ENCODE measurements at regions not wholly inside any gene's neighbourhood (a gene's known extent, or its start where the extent isn't known, plus 50 kb on each side); places are given as distances from the start of the nearest gene placed in this dataset.

GRCh38 chr2:7612969-7613368 is 695.8 kb downstream of the RNF144A start:
- Histone ChIP-seq H3K27me3 (no peaks in the 10 kb centered on the region), H3K27ac (no peak overlapping the region), H3K36me3 (no peaks in the 10 kb centered on the region), H3K4me3 (no peak overlapping the region), H3K9me3 (replicated peaks in 1 of 11) (no peaks in the 10 kb centered on the region), H3K4me1 (peaks cover 7 to 16% (median 13%) of the 10 kb centered on the region in 10 experiments), H4K20me1 (no peaks in the 10 kb centered on the region), H3K9ac (no peak overlapping the region), H3K4me2 (no peak overlapping the region)
- TF ChIP-seq Cebpa-rat (IDR thresholded peaks at IDR 0.05) = no peak

GRCh38 chr2:7613831-7614230 is 696.6 kb downstream of the RNF144A start:
- Histone ChIP-seq H3K27me3 (no peaks in the 10 kb centered on the region), H3K4me2 (no peak overlapping the region)

GRCh38 chr2:7618031-7618430 is 700.8 kb downstream of the RNF144A start:
- no peak for TF ChIP-seq Cebpa-rat (IDR thresholded peaks at IDR 0.05)
- peak overlapping the region in 1 of 11 experiments; percentile 15; a peak in 1 of 22 replicates for H3K4me2 ChIP-seq
- H3K9ac ChIP-seq = no peak overlapping the region
- no peak overlapping the region for H3K27ac ChIP-seq
- H3K27me3 ChIP-seq = no peaks in the 10 kb centered on the region
- H3K4me1 ChIP-seq = peaks cover 0 to 14% (median 2%) of the 10 kb centered on the region in 10 experiments; a peak in 4 of 20 replicates
- H3K9me3 ChIP-seq (replicated peaks in 1 of 11) = peaks cover 0 to 12% (median 6%) of the 10 kb centered on the region in 11 experiments; a peak in 5 of 22 replicates
- no peaks in the 10 kb centered on the region for H4K20me1 ChIP-seq
- H3K4me3 ChIP-seq = no peak overlapping the region
- no peaks in the 10 kb centered on the region for H3K36me3 ChIP-seq

More at GRCh38 chr2:7613831-7614230, 696.6 kb downstream of the RNF144A start:
- Histone ChIP-seq H4K20me1 (no peaks in the 10 kb centered on the region), H3K9ac (no peak overlapping the region), H3K4me1 (peaks cover 7 to 17% (median 13%) of the 10 kb centered on the region in 10 experiments), H3K9me3 (replicated peaks in 1 of 11) (no peaks in the 10 kb centered on the region), H3K4me3 (no peak overlapping the region), H3K27ac (no peak overlapping the region), H3K36me3 (no peaks in the 10 kb centered on the region)
- TF ChIP-seq Cebpa-rat (IDR thresholded peaks at IDR 0.05) = no peak

DNA sequence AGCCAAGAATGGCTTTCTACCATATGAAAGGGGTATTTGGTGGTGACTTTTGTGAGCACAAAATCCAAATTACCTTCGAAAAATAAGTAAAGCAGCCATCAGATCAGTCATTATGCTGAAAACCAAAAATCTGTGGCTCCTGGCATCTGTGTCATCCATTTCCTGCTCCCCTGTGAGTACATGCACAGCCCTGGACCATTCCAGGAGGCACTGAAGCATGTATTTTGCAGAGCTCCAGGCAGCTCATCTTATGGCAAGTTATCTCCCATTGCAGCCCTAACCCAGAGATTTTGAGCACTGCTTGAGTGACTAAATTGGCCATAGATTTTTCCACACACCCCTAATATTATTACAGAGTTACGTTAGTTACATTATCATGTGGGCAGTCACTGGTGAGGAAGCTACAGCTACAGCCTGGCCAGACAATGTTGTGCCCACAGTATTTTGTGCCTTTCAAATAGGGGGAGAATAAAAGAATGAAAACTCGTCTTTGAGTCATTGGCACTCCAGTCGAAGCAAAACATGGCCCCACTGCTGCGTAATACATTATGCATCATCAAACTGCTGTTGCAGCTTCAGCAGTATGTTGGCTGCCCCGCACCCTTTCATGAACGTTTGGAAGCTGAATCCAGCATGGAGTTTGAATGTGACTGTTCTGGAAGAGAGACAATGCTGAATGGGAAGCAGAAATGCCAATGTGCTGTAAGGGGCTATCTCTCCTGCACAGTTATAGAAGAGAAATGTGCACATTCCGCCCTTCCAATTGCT is 702.2 kb downstream of the RNF144A start:
- Histone ChIP-seq H3K36me3 (no peaks in the 10 kb centered on the region), H3K27ac (peak overlapping the region in 1 of 11 experiments; percentile 1; a peak in 1 of 22 replicates), H3K4me2 (no peak overlapping the region), H3K4me1 (peaks cover 0 to 14% (median 3%) of the 10 kb centered on the region in 10 experiments; a peak in 10 of 20 replicates), H4K20me1 (no peaks in the 10 kb centered on the region), H3K9ac (no peak overlapping the region), H3K27me3 (no peaks in the 10 kb centered on the region), H3K4me3 (no peak overlapping the region), H3K9me3 (replicated peaks in 1 of 11) (peaks cover 0 to 12% (median 6%) of the 10 kb centered on the region in 11 experiments; a peak in 5 of 22 replicates)
- TF ChIP-seq Cebpa-rat (IDR thresholded peaks at IDR 0.05) = no peak

GRCh38 chr2:7620255-7620654 is 703.0 kb downstream of the RNF144A start:
- Histone ChIP-seq H3K4me2 (no peak overlapping the region), H3K36me3 (no peaks in the 10 kb centered on the region), H4K20me1 (no peaks in the 10 kb centered on the region), H3K4me1 (peaks cover 5 to 19% (median 10%) of the 10 kb centered on the region in 10 experiments; a peak in 18 of 20 replicates), H3K27ac (peak overlapping the region in 1 of 11 experiments; percentile 35; a peak in 1 of 22 replicates), H3K9ac (no peak overlapping the region), H3K9me3 (replicated peaks in 1 of 11) (peaks cover 0 to 12% (median 6%) of the 10 kb centered on the region in 11 experiments; a peak in 5 of 22 replicates), H3K4me3 (no peak overlapping the region), H3K27me3 (no peaks in the 10 kb centered on the region)
- no peak for TF ChIP-seq Cebpa-rat (IDR thresholded peaks at IDR 0.05)

GRCh38 chr2:7621018-7621814 is 704.0 kb downstream of the RNF144A start:
- H3K9me3 ChIP-seq (replicated peaks in 1 of 11) = peaks cover 0 to 12% (median 7%) of the 10 kb centered on the region in 11 experiments; a peak in 11 of 22 replicates
- no peak overlapping the region for H3K9ac ChIP-seq
- H3K4me1 ChIP-seq = peaks cover 14 to 28% (median 20%) of the 10 kb centered on the region in 10 experiments; a peak in 19 of 20 replicates
- H3K4me2 ChIP-seq = 0 out of 22 replicates have a peak overlapping the region, but pooled peaks of 2 of the 11 experiments have one; percentile 6 to 9
- H4K20me1 ChIP-seq = no peaks in the 10 kb centered on the region
- H3K27me3 ChIP-seq = no peaks in the 10 kb centered on the region
- no peak overlapping the region for H3K4me3 ChIP-seq
- TF ChIP-seq Cebpa-rat (IDR thresholded peaks at IDR 0.05) = no peak
- H3K27ac ChIP-seq = peak overlapping the region in 1 of 11 experiments; percentile 35; a peak in 1 of 22 replicates
- H3K36me3 ChIP-seq = no peaks in the 10 kb centered on the region

GRCh38 chr2:7625392-7626138 is 708.4 kb downstream of the RNF144A start:
- Histone ChIP-seq H3K4me2 (peak overlapping the region; percentile 39 to 78 (median 56)), H3K27ac (peak overlapping the region in 9 of 11 experiments; percentile 34 to 72 (median 61); a peak in 18 of 22 replicates), H3K4me1 (peaks cover 22 to 33% (median 28%) of the 10 kb centered on the region in 10 experiments)

DNA sequence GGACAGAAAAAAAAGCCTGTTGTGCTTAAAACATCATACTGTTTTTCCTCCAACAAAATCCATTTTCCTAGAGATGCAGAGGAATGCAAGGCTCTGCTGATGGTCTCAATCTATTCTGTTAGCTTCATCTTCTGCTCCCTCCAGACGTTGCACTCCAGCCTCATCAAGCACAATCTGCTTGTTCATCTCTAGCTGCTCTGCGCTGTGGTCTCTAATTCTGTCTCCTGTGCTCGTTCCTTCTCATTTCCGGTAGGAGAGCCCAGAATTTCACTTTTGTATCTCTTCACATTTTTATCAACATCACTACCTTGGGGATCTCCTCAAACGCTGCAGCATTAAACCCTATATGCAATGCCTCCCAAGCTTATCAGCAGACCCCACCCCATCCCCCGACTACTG is 708.9 kb downstream of the RNF144A start:
- H3K9ac ChIP-seq = no peak overlapping the region
- peak overlapping the region in 8 of 11 experiments; percentile 49 to 72 (median 63); a peak in 15 of 22 replicates for H3K27ac ChIP-seq
- peak overlapping the region in 9 of 11 experiments; percentile 40 to 78 (median 56); a peak in 16 of 22 replicates for H3K4me2 ChIP-seq
- peaks cover 0 to 23% (median 14%) of the 10 kb centered on the region in 11 experiments; a peak in 14 of 22 replicates for H3K9me3 ChIP-seq (replicated peaks in 1 of 11)
- H4K20me1 ChIP-seq = no peaks in the 10 kb centered on the region
- no peaks in the 10 kb centered on the region for H3K36me3 ChIP-seq
- no peaks in the 10 kb centered on the region for H3K27me3 ChIP-seq
- H3K4me3 ChIP-seq = no peak overlapping the region
- no peak for TF ChIP-seq Cebpa-rat (IDR thresholded peaks at IDR 0.05)
- peaks cover 22 to 30% (median 27%) of the 10 kb centered on the region in 10 experiments for H3K4me1 ChIP-seq

More at GRCh38 chr2:7625392-7626138, 708.4 kb downstream of the RNF144A start:
- H3K4me3 ChIP-seq = peak overlapping the region in 2 of 10 experiments; percentile 2 to 23; a peak in 3 of 20 replicates
- peaks cover 0 to 23% (median 14%) of the 10 kb centered on the region in 11 experiments; a peak in 13 of 22 replicates for H3K9me3 ChIP-seq (replicated peaks in 1 of 11)
- no peaks in the 10 kb centered on the region for H4K20me1 ChIP-seq
- peak overlapping the region in 5 of 11 experiments; percentile 25 to 48 (median 40); a peak in 7 of 22 replicates for H3K9ac ChIP-seq
- H3K27me3 ChIP-seq = no peaks in the 10 kb centered on the region
- no peaks in the 10 kb centered on the region for H3K36me3 ChIP-seq
- TF ChIP-seq Cebpa-rat (IDR thresholded peaks at IDR 0.05) = no peak

Measured in BLaER1 treated with 17β-estradiol and CSF1 and Interleukin-3, amounts not matched to agents 10 nM and 100 nM (cell line).